ENCODE measurements at regions not wholly inside any gene's neighbourhood (a gene's known extent, or its start where the extent isn't known, plus 50 kb on each side); places are given as distances from the start of the nearest gene placed in this dataset.

DNA sequence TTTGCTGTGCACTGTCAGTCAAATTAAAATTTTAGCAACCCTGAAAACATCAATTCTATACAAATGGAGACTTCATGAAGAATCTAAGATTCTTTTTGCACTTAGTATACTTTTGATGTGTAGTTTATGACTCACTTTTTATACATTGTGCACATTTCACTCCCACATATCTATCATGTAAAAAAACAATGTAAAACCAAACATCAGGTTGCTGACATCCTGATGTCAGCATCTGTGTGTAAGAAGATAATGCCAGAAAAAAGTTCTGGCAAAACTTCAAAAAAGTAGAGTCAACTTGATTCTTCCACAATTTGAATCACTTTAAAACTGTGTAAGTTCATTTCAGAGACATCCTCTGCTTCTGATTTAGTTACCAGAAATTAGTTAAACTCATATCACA lies 115.7 kb downstream of the CENPF start:
- TF ChIP-seq, protein P1, sequence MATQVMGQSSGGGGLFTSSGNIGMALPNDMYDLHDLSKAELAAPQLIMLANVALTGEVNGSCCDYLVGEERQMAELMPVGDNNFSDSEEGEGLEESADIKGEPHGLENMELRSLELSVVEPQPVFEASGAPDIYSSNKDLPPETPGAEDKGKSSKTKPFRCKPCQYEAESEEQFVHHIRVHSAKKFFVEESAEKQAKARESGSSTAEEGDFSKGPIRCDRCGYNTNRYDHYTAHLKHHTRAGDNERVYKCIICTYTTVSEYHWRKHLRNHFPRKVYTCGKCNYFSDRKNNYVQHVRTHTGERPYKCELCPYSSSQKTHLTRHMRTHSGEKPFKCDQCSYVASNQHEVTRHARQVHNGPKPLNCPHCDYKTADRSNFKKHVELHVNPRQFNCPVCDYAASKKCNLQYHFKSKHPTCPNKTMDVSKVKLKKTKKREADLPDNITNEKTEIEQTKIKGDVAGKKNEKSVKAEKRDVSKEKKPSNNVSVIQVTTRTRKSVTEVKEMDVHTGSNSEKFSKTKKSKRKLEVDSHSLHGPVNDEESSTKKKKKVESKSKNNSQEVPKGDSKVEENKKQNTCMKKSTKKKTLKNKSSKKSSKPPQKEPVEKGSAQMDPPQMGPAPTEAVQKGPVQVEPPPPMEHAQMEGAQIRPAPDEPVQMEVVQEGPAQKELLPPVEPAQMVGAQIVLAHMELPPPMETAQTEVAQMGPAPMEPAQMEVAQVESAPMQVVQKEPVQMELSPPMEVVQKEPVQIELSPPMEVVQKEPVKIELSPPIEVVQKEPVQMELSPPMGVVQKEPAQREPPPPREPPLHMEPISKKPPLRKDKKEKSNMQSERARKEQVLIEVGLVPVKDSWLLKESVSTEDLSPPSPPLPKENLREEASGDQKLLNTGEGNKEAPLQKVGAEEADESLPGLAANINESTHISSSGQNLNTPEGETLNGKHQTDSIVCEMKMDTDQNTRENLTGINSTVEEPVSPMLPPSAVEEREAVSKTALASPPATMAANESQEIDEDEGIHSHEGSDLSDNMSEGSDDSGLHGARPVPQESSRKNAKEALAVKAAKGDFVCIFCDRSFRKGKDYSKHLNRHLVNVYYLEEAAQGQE (IDR thresholded peaks at IDR 0.05) = no peak
- TF ChIP-seq, protein P2, sequence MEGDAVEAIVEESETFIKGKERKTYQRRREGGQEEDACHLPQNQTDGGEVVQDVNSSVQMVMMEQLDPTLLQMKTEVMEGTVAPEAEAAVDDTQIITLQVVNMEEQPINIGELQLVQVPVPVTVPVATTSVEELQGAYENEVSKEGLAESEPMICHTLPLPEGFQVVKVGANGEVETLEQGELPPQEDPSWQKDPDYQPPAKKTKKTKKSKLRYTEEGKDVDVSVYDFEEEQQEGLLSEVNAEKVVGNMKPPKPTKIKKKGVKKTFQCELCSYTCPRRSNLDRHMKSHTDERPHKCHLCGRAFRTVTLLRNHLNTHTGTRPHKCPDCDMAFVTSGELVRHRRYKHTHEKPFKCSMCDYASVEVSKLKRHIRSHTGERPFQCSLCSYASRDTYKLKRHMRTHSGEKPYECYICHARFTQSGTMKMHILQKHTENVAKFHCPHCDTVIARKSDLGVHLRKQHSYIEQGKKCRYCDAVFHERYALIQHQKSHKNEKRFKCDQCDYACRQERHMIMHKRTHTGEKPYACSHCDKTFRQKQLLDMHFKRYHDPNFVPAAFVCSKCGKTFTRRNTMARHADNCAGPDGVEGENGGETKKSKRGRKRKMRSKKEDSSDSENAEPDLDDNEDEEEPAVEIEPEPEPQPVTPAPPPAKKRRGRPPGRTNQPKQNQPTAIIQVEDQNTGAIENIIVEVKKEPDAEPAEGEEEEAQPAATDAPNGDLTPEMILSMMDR (IDR thresholded peaks at IDR 0.05; ENCODE audit: low read depth, low read length, missing input control) = no peak
- no peak for TF ChIP-seq YY1 (IDR thresholded peaks at IDR 0.05)
- TF ChIP-seq FOXA1 (IDR thresholded peaks at IDR 0.05) = no peak
- no peak for TF ChIP-seq RXRA (IDR thresholded peaks at IDR 0.05)
- TF ChIP-seq, protein P3, sequence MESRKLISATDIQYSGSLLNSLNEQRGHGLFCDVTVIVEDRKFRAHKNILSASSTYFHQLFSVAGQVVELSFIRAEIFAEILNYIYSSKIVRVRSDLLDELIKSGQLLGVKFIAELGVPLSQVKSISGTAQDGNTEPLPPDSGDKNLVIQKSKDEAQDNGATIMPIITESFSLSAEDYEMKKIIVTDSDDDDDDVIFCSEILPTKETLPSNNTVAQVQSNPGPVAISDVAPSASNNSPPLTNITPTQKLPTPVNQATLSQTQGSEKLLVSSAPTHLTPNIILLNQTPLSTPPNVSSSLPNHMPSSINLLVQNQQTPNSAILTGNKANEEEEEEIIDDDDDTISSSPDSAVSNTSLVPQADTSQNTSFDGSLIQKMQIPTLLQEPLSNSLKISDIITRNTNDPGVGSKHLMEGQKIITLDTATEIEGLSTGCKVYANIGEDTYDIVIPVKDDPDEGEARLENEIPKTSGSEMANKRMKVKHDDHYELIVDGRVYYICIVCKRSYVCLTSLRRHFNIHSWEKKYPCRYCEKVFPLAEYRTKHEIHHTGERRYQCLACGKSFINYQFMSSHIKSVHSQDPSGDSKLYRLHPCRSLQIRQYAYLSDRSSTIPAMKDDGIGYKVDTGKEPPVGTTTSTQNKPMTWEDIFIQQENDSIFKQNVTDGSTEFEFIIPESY (IDR thresholded peaks at IDR 0.05) = no peak
- TF ChIP-seq HNF4G (IDR thresholded peaks at IDR 0.05) = no peak

Measured in liver (tissue), 3 donors.